ENCODE measurements at regions not wholly inside any gene's neighbourhood (a gene's known extent, or its start where the extent isn't known, plus 50 kb on each side); places are given as distances from the start of the nearest gene placed in this dataset.
A peak's percentile ranks its signal among the peaks of the same experiment; 100 is the strongest.
"Not testable (repeated sequence)": the region's sequence is repeated elsewhere in the genome, so short reads cannot be mapped to it uniquely, and the experiment has no call there.

DNA sequence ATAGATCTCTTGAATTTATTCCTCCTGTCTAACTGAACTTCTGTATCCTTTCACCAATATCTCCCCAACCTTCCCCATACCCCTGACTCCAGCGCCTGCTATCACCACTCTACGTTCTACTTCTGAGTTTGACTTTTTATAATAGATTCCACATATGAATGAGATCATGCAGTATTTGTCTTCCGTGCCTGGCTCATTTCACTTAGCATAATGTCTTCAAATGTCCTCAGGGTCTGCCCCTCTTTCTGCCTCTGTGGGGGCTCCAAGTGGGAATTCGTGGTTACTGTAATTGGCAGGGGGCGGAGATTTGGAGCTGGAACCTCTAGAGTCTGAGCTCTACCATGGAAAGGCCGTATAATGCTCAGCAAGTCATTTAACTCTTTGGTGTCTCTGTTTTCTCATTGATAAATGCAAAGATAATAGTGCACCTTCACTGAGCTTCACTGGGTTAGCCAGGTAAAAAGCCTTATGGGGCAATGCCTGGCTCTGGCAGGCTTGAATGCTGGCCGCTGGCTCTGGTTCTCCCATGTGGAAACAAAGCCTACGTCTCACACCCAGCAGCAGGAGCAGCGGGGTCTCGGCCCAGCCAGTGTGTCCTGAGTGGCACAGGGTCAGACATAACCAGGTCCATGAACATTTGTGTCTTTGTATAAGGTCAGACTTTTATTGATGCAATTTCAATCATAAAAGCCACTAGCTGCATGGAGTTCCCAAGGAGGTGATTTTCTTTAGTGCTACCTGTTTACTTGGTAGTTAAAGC lies 259.1 kb upstream of the PLGLB1 start:
- H3K27me3 ChIP-seq (ENCODE audit: control insufficient read depth, insufficient read depth, low read length); FAIRE-seq; H3K36me3 ChIP-seq (ENCODE audit: control insufficient read depth, insufficient read depth, low read length); H3K4me3 ChIP-seq (ENCODE audit: low read depth, low read length); DNase-seq (ENCODE audit: low read depth): not testable (repeated sequence)

- not testable (repeated sequence) for H3K36me3 ChIP-seq (ENCODE audit: control insufficient read depth, insufficient read depth, low read length); H3K27me3 ChIP-seq (ENCODE audit: control insufficient read depth, insufficient read depth, low read length); H3K4me3 ChIP-seq (ENCODE audit: low read depth, low read length); DNase-seq (ENCODE audit: low read depth)
- FAIRE-seq: peak; percentile 92
Observed at GRCh38 chr2:87283735-87284470, 262.3 kb upstream of the PLGLB1 start.

DNA sequence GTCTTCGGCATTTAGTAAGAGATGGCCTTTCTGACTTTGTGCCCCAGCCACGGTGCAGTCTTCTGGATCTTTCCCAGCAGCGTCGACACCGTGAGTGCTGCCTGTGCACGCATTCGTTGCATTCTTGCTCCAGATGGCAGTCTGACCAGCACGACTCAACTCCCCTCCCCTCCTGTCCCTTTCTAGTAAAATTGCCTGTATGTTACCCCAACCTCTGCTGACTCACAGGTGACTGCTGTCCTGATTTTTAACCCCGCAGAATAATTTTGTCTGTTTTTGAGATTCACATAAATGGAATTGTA lies 262.8 kb upstream of the PLGLB1 start:
- not testable (repeated sequence) for H3K27me3 ChIP-seq (ENCODE audit: control insufficient read depth, insufficient read depth, low read length); FAIRE-seq; DNase-seq (ENCODE audit: low read depth); H3K4me3 ChIP-seq (ENCODE audit: low read depth, low read length); H3K36me3 ChIP-seq (ENCODE audit: control insufficient read depth, insufficient read depth, low read length)

- not testable (repeated sequence) for H3K27me3 ChIP-seq (ENCODE audit: control insufficient read depth, insufficient read depth, low read length); H3K4me3 ChIP-seq (ENCODE audit: low read depth, low read length); FAIRE-seq; DNase-seq (ENCODE audit: low read depth); H3K36me3 ChIP-seq (ENCODE audit: control insufficient read depth, insufficient read depth, low read length)
Observed at GRCh38 chr2:87285139-87285538, 263.5 kb upstream of the PLGLB1 start.

DNA sequence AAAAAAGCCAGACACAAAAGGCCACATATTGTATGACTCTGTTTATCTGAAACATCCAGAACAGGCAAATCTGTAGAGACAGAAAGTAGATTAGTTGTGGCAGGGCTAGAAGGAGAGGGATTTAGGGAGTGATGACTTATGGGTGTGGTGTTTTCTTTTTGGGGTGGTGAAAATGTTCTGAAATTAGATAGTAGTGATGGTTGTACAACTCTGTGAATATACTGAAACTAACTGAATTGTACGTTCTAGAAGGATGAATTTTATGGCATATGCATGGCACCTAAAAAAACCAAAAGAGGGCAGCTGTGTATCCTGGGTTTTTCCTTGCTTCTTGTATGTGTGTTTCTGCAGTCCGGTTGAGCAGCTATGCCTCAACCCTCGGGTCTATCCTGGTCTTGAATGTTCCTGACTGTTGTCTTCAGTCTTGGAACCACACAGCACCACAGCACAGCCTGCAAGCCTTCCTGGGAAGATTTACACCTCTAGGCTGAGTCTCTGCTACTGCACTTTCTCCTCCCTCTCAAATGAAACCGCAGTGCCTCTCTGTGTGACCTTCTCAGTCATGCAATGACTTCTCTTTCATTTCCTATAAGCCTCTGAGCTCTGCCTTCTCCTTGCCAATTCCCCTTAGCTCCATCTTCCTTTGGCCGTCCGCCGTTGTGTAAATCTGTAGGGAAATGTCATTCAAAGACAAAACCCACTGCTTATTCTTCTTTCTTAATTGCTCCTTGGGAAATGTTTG lies 269.1 kb upstream of the PLGLB1 start:
- not testable (repeated sequence) for H3K4me3 ChIP-seq (ENCODE audit: low read depth, low read length); FAIRE-seq; H3K36me3 ChIP-seq (ENCODE audit: control insufficient read depth, insufficient read depth, low read length); H3K27me3 ChIP-seq (ENCODE audit: control insufficient read depth, insufficient read depth, low read length); DNase-seq (ENCODE audit: low read depth)

DNA sequence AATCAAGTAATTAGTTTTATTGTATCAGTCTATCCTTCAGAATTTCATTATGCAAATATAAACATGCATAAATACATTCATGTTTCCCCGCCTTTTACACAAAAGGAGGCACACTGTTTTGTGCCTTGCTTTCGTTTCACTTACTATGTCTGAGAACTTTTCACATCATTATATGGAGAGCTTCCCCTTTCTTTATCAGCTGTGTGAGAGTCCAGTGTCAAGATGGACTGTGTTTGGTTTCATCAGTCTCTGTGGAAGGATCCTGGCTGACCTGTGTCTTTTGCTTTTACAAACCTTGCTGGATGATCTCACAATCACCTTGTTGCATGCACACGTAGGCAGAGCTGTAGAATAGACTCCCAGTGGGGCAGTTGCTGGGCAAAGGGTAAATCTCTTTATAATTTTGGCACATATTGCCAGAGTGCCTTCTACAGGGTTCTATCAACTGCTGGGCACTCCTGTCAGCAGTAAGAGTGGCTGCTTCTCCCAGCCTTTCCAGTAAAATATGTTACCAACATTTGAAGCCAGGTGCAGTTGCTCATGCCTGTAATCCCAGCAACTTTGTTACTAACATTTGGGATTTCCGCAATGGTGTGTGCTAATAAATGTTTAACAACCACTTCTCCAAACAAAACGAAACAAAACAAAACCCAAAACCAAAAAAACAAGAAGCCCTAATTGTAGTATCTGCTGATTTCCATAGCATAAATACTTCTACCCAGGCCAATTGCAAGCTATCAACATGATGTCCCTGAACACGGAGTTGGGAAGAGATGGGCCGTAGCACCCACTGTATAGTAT lies 270.0 kb upstream of the PLGLB1 start:
- DNase-seq (ENCODE audit: low read depth); H3K4me3 ChIP-seq (ENCODE audit: low read depth, low read length); FAIRE-seq; H3K27me3 ChIP-seq (ENCODE audit: control insufficient read depth, insufficient read depth, low read length); H3K36me3 ChIP-seq (ENCODE audit: control insufficient read depth, insufficient read depth, low read length): not testable (repeated sequence)

DNA sequence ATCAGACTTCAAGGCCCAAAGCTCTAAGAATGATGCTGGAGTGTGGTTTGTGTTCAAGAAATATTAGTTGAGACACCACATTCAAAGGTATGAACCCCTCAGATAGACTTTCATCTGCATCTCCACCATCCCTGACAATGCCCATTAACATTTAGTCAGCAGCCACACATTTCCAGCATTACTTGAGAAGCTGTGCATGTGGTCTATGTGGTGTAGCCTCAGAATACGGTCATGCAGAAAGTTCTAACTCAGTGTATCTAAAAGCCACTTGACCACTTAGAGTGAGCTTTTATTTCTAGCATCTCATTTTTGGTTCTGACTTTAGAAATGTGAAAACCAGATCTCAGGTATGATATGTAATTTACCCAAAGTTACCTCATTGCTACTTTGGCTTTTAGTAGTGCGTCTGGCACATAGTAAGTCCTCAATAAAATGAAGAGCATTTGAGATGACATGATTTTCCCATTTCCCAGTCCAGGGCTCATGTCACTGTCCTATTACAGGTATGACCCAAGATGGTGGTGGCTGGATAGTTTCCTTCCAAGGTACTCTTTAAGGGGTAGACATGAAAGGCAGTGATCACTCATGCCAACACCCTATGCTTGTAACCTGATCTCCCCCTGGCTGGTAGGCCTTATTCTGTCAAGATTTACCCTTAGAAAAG lies 272.4 kb upstream of the PLGLB1 start:
- H3K36me3 ChIP-seq (ENCODE audit: control insufficient read depth, insufficient read depth, low read length); H3K4me3 ChIP-seq (ENCODE audit: low read depth, low read length); DNase-seq (ENCODE audit: low read depth); H3K27me3 ChIP-seq (ENCODE audit: control insufficient read depth, insufficient read depth, low read length); FAIRE-seq: not testable (repeated sequence)

- not testable (repeated sequence) for H3K36me3 ChIP-seq (ENCODE audit: control insufficient read depth, insufficient read depth, low read length); H3K4me3 ChIP-seq (ENCODE audit: low read depth, low read length); H3K27me3 ChIP-seq (ENCODE audit: control insufficient read depth, insufficient read depth, low read length); DNase-seq (ENCODE audit: low read depth); FAIRE-seq
Observed at GRCh38 chr2:87295135-87295534, 273.5 kb upstream of the PLGLB1 start.

DNA sequence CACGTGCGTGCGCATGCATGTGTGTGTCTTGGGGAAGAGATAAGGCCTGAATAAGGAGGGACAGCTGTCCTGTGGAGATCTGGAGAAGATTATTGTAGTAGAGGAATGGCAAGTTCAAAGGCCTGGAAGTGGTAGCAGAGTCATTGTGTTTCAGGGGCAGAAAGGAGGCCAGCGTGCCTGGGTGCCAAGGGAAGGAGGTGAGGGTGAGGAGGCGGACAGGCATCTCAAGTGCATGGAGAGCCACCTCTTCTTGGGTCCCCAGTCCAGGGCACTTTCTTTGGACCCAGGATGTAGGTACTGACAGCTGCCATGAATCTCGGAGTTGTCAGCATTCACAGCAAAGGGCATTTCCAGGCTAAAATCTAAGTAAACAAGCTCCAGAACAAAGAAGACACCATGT lies 279.7 kb upstream of the PLGLB1 start:
- H3K36me3 ChIP-seq (ENCODE audit: control insufficient read depth, insufficient read depth, low read length); H3K27me3 ChIP-seq (ENCODE audit: control insufficient read depth, insufficient read depth, low read length); H3K4me3 ChIP-seq (ENCODE audit: low read depth, low read length); DNase-seq (ENCODE audit: low read depth); FAIRE-seq: not testable (repeated sequence)

DNA sequence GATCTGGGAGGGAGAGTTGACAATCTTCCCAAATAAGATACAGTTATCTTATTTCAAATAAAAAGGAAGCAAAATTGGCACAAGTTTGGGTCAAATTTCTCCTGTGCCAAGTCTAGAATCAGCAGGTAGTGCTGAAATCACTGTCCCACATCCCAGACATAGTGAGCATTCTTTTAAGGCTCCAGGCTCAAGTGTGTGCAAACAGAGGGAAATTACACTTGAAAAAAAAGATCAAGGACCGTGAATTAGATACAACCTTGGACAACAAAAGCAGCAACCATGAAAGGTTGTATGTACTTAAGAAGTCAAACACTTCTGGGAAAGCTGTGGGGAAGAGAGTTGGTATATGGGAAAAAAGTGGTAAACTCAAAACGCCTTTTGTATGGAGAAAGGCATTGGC lies 280.2 kb upstream of the PLGLB1 start:
- not testable (repeated sequence) for H3K4me3 ChIP-seq (ENCODE audit: low read depth, low read length); DNase-seq (ENCODE audit: low read depth); FAIRE-seq; H3K36me3 ChIP-seq (ENCODE audit: control insufficient read depth, insufficient read depth, low read length); H3K27me3 ChIP-seq (ENCODE audit: control insufficient read depth, insufficient read depth, low read length)

DNA sequence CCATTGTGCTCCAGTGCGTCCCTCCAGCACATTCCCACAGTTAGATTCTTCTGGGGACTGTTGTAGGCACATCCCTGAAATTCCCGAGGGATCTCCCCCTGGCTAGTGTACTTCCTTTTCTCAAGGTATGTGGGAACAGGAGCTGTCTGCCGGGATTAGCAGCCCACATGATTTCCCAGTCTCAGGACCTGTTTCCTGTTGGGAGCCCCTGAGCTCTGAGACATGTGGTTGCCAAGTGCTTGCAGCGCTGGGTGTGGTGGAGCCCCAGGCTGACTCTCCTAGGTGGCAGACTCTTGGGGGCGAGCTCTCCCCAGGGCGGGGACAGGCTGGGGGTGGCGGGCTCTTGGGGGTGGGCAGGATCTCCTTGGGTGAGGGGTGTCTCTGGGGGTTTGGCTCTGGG lies 287.0 kb upstream of the PLGLB1 start:
- not testable (repeated sequence) for DNase-seq (ENCODE audit: low read depth); H3K4me3 ChIP-seq (ENCODE audit: low read depth, low read length); H3K36me3 ChIP-seq (ENCODE audit: control insufficient read depth, insufficient read depth, low read length); FAIRE-seq; H3K27me3 ChIP-seq (ENCODE audit: control insufficient read depth, insufficient read depth, low read length)

DNA sequence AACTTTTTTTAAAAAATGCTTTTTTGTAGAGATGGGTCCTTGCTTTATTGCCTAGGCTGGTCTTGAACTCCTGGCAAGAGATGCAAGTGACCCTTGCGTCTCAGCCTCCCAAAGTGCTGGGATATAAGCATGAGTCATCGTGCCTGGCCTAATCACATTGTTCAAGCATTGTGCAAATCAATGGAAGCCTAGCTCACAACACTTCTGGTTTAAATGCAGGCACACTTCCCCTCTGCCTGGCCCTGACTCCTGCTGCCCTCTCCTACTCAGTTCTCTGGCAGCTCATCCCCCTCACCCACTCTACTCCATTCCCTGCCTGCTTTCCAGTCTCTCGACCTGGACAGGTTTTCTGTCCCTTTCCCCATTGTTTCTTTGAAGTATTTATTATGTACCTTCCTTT lies 288.1 kb upstream of the PLGLB1 start:
- FAIRE-seq; H3K27me3 ChIP-seq (ENCODE audit: control insufficient read depth, insufficient read depth, low read length): not testable (repeated sequence)

GRCh38 chr2:87311896-87312441 lies 290.3 kb upstream of the PLGLB1 start:
- FAIRE-seq; DNase-seq (ENCODE audit: low read depth); H3K27me3 ChIP-seq (ENCODE audit: control insufficient read depth, insufficient read depth, low read length); H3K36me3 ChIP-seq (ENCODE audit: control insufficient read depth, insufficient read depth, low read length); H3K4me3 ChIP-seq (ENCODE audit: low read depth, low read length): not testable (repeated sequence)

More for the DNA sequence above, 288.1 kb upstream of the PLGLB1 start:
- H3K4me3 ChIP-seq (ENCODE audit: low read depth, low read length); DNase-seq (ENCODE audit: low read depth); H3K36me3 ChIP-seq (ENCODE audit: control insufficient read depth, insufficient read depth, low read length): not testable (repeated sequence)

All from bronchial epithelial cell (primary cell).